ENCODE measurements at regions not wholly inside any gene's neighbourhood (a gene's known extent, or its start where the extent isn't known, plus 50 kb on each side); places are given as distances from the start of the nearest gene placed in this dataset.

- H3K9ac ChIP-seq (ENCODE audit: low read depth, low read length): no peak overlapping the region
- no peaks in the 10 kb centered on the region for H3K36me3 ChIP-seq (ENCODE audit: insufficient read depth, low read length)
- no peaks in the 10 kb centered on the region for H3K9me3 ChIP-seq (replicated peaks; ENCODE audit: low read length)
- no peaks in the 10 kb centered on the region for H3K4me1 ChIP-seq (ENCODE audit: control insufficient read depth, insufficient read depth, low read length)
- no peak overlapping the region for H3K4me3 ChIP-seq (ENCODE audit: low read length)
- no peaks in the 10 kb centered on the region for H3K27me3 ChIP-seq (ENCODE audit: control insufficient read depth, insufficient read depth, low read length)
- no peak overlapping the region for H3K4me2 ChIP-seq (ENCODE audit: low read length)
Measured at GRCh38 chr5:106940301-106940846, 730.4 kb downstream of the EFNA5 start.

GRCh38 chr5:106923409-106923808 is 747.3 kb downstream of the EFNA5 start:
- no peaks in the 10 kb centered on the region for H3K9me3 ChIP-seq (replicated peaks; ENCODE audit: low read length)
- no peaks in the 10 kb centered on the region for H3K36me3 ChIP-seq (ENCODE audit: insufficient read depth, low read length)
- H3K4me2 ChIP-seq (ENCODE audit: low read length): no peak overlapping the region
- no peak overlapping the region for H3K9ac ChIP-seq (ENCODE audit: low read depth, low read length)
- H3K4me3 ChIP-seq (ENCODE audit: low read length): no peak overlapping the region
- no peaks in the 10 kb centered on the region for H3K4me1 ChIP-seq (ENCODE audit: control insufficient read depth, insufficient read depth, low read length)
- no peaks in the 10 kb centered on the region for H3K27me3 ChIP-seq (ENCODE audit: control insufficient read depth, insufficient read depth, low read length)

- Histone ChIP-seq H3K9me3 (replicated peaks; ENCODE audit: low read length) (no peaks in the 10 kb centered on the region), H3K36me3 (ENCODE audit: insufficient read depth, low read length) (no peaks in the 10 kb centered on the region), H3K4me3 (ENCODE audit: low read length) (no peak overlapping the region), H3K4me1 (ENCODE audit: control insufficient read depth, insufficient read depth, low read length) (no peaks in the 10 kb centered on the region), H3K27me3 (ENCODE audit: control insufficient read depth, insufficient read depth, low read length) (no peaks in the 10 kb centered on the region), H3K4me2 (ENCODE audit: low read length) (no peak overlapping the region), H3K9ac (ENCODE audit: low read depth, low read length) (no peak overlapping the region)
Measured at GRCh38 chr5:106921567-106921966, 749.2 kb downstream of the EFNA5 start.

GRCh38 chr5:106910486-106910885 is 760.3 kb downstream of the EFNA5 start:
- no peaks in the 10 kb centered on the region for H3K9me3 ChIP-seq (replicated peaks; ENCODE audit: low read length)
- no peaks in the 10 kb centered on the region for H3K36me3 ChIP-seq (ENCODE audit: insufficient read depth, low read length)
- H3K4me2 ChIP-seq (ENCODE audit: low read length): no peak overlapping the region
- H3K9ac ChIP-seq (ENCODE audit: low read depth, low read length): no peak overlapping the region
- H3K4me1 ChIP-seq (ENCODE audit: control insufficient read depth, insufficient read depth, low read length): no peaks in the 10 kb centered on the region
- no peaks in the 10 kb centered on the region for H3K27me3 ChIP-seq (ENCODE audit: control insufficient read depth, insufficient read depth, low read length)
- no peak overlapping the region for H3K4me3 ChIP-seq (ENCODE audit: low read length)

GRCh38 chr5:106909716-106910115 is 761.0 kb downstream of the EFNA5 start:
- Histone ChIP-seq H3K9me3 (replicated peaks; ENCODE audit: low read length) (no peaks in the 10 kb centered on the region), H3K36me3 (ENCODE audit: insufficient read depth, low read length) (no peaks in the 10 kb centered on the region), H3K4me2 (ENCODE audit: low read length) (no peak overlapping the region), H3K27me3 (ENCODE audit: control insufficient read depth, insufficient read depth, low read length) (no peaks in the 10 kb centered on the region), H3K4me3 (ENCODE audit: low read length) (no peak overlapping the region), H3K4me1 (ENCODE audit: control insufficient read depth, insufficient read depth, low read length) (no peaks in the 10 kb centered on the region), H3K9ac (ENCODE audit: low read depth, low read length) (no peak overlapping the region)

- no peak overlapping the region for H3K9ac ChIP-seq (ENCODE audit: low read depth, low read length)
- no peaks in the 10 kb centered on the region for H3K9me3 ChIP-seq (replicated peaks; ENCODE audit: low read length)
- no peaks in the 10 kb centered on the region for H3K36me3 ChIP-seq (ENCODE audit: insufficient read depth, low read length)
- no peak overlapping the region for H3K4me3 ChIP-seq (ENCODE audit: low read length)
- H3K4me2 ChIP-seq (ENCODE audit: low read length): no peak overlapping the region
- H3K4me1 ChIP-seq (ENCODE audit: control insufficient read depth, insufficient read depth, low read length): no peaks in the 10 kb centered on the region
- H3K27me3 ChIP-seq (ENCODE audit: control insufficient read depth, insufficient read depth, low read length): no peaks in the 10 kb centered on the region
Measured at GRCh38 chr5:106907979-106908378, 762.8 kb downstream of the EFNA5 start.

- H3K4me2 ChIP-seq (ENCODE audit: low read length): no peak overlapping the region
- H3K9ac ChIP-seq (ENCODE audit: low read depth, low read length): no peak overlapping the region
- no peaks in the 10 kb centered on the region for H3K27me3 ChIP-seq (ENCODE audit: control insufficient read depth, insufficient read depth, low read length)
- H3K9me3 ChIP-seq (replicated peaks; ENCODE audit: low read length): no peaks in the 10 kb centered on the region
- H3K4me3 ChIP-seq (ENCODE audit: low read length): no peak overlapping the region
- H3K4me1 ChIP-seq (ENCODE audit: control insufficient read depth, insufficient read depth, low read length): no peaks in the 10 kb centered on the region
- no peaks in the 10 kb centered on the region for H3K36me3 ChIP-seq (ENCODE audit: insufficient read depth, low read length)
Measured at GRCh38 chr5:106906199-106906598, 764.5 kb downstream of the EFNA5 start.

- Histone ChIP-seq H3K27me3 (ENCODE audit: control insufficient read depth, insufficient read depth, low read length) (no peaks in the 10 kb centered on the region), H3K9ac (ENCODE audit: low read depth, low read length) (no peak overlapping the region), H3K4me3 (ENCODE audit: low read length) (no peak overlapping the region), H3K36me3 (ENCODE audit: insufficient read depth, low read length) (no peaks in the 10 kb centered on the region), H3K9me3 (replicated peaks; ENCODE audit: low read length) (no peaks in the 10 kb centered on the region), H3K4me2 (ENCODE audit: low read length) (no peak overlapping the region), H3K4me1 (ENCODE audit: control insufficient read depth, insufficient read depth, low read length) (no peaks in the 10 kb centered on the region)
Measured at GRCh38 chr5:106894964-106895363, 775.8 kb downstream of the EFNA5 start.

GRCh38 chr5:106882035-106882434 is 788.7 kb downstream of the EFNA5 start:
- H3K9me3 ChIP-seq (replicated peaks; ENCODE audit: low read length): no peaks in the 10 kb centered on the region
- H3K9ac ChIP-seq (ENCODE audit: low read depth, low read length): no peak overlapping the region
- no peaks in the 10 kb centered on the region for H3K36me3 ChIP-seq (ENCODE audit: insufficient read depth, low read length)
- H3K4me1 ChIP-seq (ENCODE audit: control insufficient read depth, insufficient read depth, low read length): no peaks in the 10 kb centered on the region
- H3K4me2 ChIP-seq (ENCODE audit: low read length): no peak overlapping the region
- H3K4me3 ChIP-seq (ENCODE audit: low read length): no peak overlapping the region
- H3K27me3 ChIP-seq (ENCODE audit: control insufficient read depth, insufficient read depth, low read length): no peaks in the 10 kb centered on the region

GRCh38 chr5:106880656-106881055 is 790.1 kb downstream of the EFNA5 start:
- Histone ChIP-seq H3K4me3 (ENCODE audit: low read length) (no peak overlapping the region), H3K9me3 (replicated peaks; ENCODE audit: low read length) (no peaks in the 10 kb centered on the region), H3K9ac (ENCODE audit: low read depth, low read length) (no peak overlapping the region), H3K4me1 (ENCODE audit: control insufficient read depth, insufficient read depth, low read length) (no peaks in the 10 kb centered on the region), H3K4me2 (ENCODE audit: low read length) (no peak overlapping the region), H3K36me3 (ENCODE audit: insufficient read depth, low read length) (no peaks in the 10 kb centered on the region), H3K27me3 (ENCODE audit: control insufficient read depth, insufficient read depth, low read length) (no peaks in the 10 kb centered on the region)

- no peak overlapping the region for H3K4me2 ChIP-seq (ENCODE audit: low read length)
- H3K4me3 ChIP-seq (ENCODE audit: low read length): no peak overlapping the region
- H3K4me1 ChIP-seq (ENCODE audit: control insufficient read depth, insufficient read depth, low read length): no peaks in the 10 kb centered on the region
- H3K27me3 ChIP-seq (ENCODE audit: control insufficient read depth, insufficient read depth, low read length): no peaks in the 10 kb centered on the region
- H3K36me3 ChIP-seq (ENCODE audit: insufficient read depth, low read length): no peaks in the 10 kb centered on the region
- H3K9me3 ChIP-seq (replicated peaks; ENCODE audit: low read length): no peaks in the 10 kb centered on the region
- H3K9ac ChIP-seq (ENCODE audit: low read depth, low read length): no peak overlapping the region
Measured at GRCh38 chr5:106877881-106878280, 792.9 kb downstream of the EFNA5 start.

GRCh38 chr5:106876665-106877194 is 794.0 kb downstream of the EFNA5 start:
- Histone ChIP-seq H3K4me1 (ENCODE audit: control insufficient read depth, insufficient read depth, low read length) (no peaks in the 10 kb centered on the region), H3K4me2 (ENCODE audit: low read length) (no peak overlapping the region), H3K4me3 (ENCODE audit: low read length) (no peak overlapping the region), H3K9ac (ENCODE audit: low read depth, low read length) (no peak overlapping the region), H3K27me3 (ENCODE audit: control insufficient read depth, insufficient read depth, low read length) (no peaks in the 10 kb centered on the region), H3K36me3 (ENCODE audit: insufficient read depth, low read length) (no peaks in the 10 kb centered on the region), H3K9me3 (replicated peaks; ENCODE audit: low read length) (no peaks in the 10 kb centered on the region)

Measured in skeletal muscle satellite cell (primary cell).